ENCODE measurements at regions not wholly inside any gene's neighbourhood (a gene's known extent, or its start where the extent isn't known, plus 50 kb on each side); places are given as distances from the start of the nearest gene placed in this dataset.

GRCh38 chr9:13567833-13568232, 288.3 kb upstream of the MPDZ start:
- H4K91ac ChIP-seq (ENCODE audit: insufficient read length, low read depth, low read length), result no peak overlapping the region
- Mint-ChIP-seq H3K4me1 (peaks cover 11 to 19% of the 10 kb centered on the region in 2 experiments), H3K27ac (no peak overlapping the region), H3K4me3 (no peak overlapping the region), H3K36me3 (ENCODE audit: insufficient read depth in 1 of 3, low read depth in 3 of 3) (no peaks in the 10 kb centered on the region), H3K9me3 (no peaks in the 10 kb centered on the region), H3K27me3 (ENCODE audit: low read depth) (peaks cover 9% of the 10 kb centered on the region; the same call in 1 of the 2 replicates)
- H2BK12ac ChIP-seq (ENCODE audit: insufficient read length, low read depth, low read length), result no peak overlapping the region
- no peak for TF ChIP-seq CTCF (conservative IDR thresholded peaks at IDR 0.05)
- H2AFZ ChIP-seq (ENCODE audit: low read length), result no peak overlapping the region
- H3K79me1 ChIP-seq (ENCODE audit: insufficient read depth, low read depth, low read length, poor library complexity, severe bottlenecking), result no peaks in the 10 kb centered on the region
- H3K27me3 ChIP-seq (ENCODE audit: insufficient read depth, low read length), result no peaks in the 10 kb centered on the region
- no peak overlapping the region for H2BK120ac ChIP-seq (ENCODE audit: low read depth, low read length, poor library complexity, severe bottlenecking)
- H3K79me2 ChIP-seq (ENCODE audit: insufficient read depth, low read length), result no peaks in the 10 kb centered on the region
- H2BK20ac ChIP-seq (ENCODE audit: low read depth, low read length, poor library complexity, severe bottlenecking), result no peak overlapping the region
- H3T11ph ChIP-seq (ENCODE audit: low read length), result no peak overlapping the region
- H3K4me2 ChIP-seq (ENCODE audit: insufficient read depth, insufficient read length, low read length), result no peak overlapping the region
- no peak overlapping the region for H3K14ac ChIP-seq (ENCODE audit: insufficient read depth, low read length)
- no CpG with 5 or more reads among the region's 4 CpGs for WGBS (ENCODE audit: extremely low coverage, insufficient read length, low lambda C conversion rate)
- no peaks in the 10 kb centered on the region for H3K4me1 ChIP-seq (ENCODE audit: insufficient read depth, low read length)
- H2BK15ac ChIP-seq (ENCODE audit: low read depth, low read length), result no peak overlapping the region
- no peak overlapping the region for H2BK5ac ChIP-seq (ENCODE audit: insufficient read length, low read length)
- H3K18ac ChIP-seq (ENCODE audit: insufficient read length, low read depth, low read length), result no peak overlapping the region
- H3K23ac ChIP-seq (ENCODE audit: insufficient read length, low read depth, low read length), result no peak overlapping the region
- H3K4ac ChIP-seq (ENCODE audit: low read depth, low read length), result no peak overlapping the region
- no peak for DNase-seq
- H3K27ac ChIP-seq (ENCODE audit: insufficient read length, low read depth, low read length), result no peak overlapping the region
- H4K20me1 ChIP-seq (ENCODE audit: control insufficient read depth, insufficient read depth, insufficient read length), result no peaks in the 10 kb centered on the region
- H2AK5ac ChIP-seq (ENCODE audit: insufficient read length, low read length), result no peak overlapping the region
- no peaks in the 10 kb centered on the region for H3K9me3 ChIP-seq (ENCODE audit: control insufficient read depth, low read depth, low read length)
- no peak overlapping the region for H4K8ac ChIP-seq (replicated peaks; ENCODE audit: insufficient read length, low read depth, low read length)
- H3K56ac ChIP-seq (ENCODE audit: insufficient read length, low read depth, low read length), result no peak overlapping the region
- H3K9ac ChIP-seq (ENCODE audit: extremely low read depth, insufficient read length, low read length), result no peak overlapping the region
- H4K5ac ChIP-seq (ENCODE audit: insufficient read length, low read depth, low read length), result no peak overlapping the region
- H3K23me2 ChIP-seq (ENCODE audit: insufficient read length, low read depth, low read length, poor library complexity, severe bottlenecking), result peaks cover 8% of the 10 kb centered on the region
